SK-N-SH (cell line): ENCODE measurements at regions not wholly inside any gene's neighbourhood (a gene's known extent, or its start where the extent isn't known, plus 50 kb on each side); places are given as distances from the start of the nearest gene placed in this dataset.

Experiments
- MXI1 ChIP-seq: IDR thresholded peaks from 2 replicates; pipeline ENCODE4 v1.6.1; 2012; ENCODE audit warnings: mild to moderate bottlenecking, low read depth, low read length, improper control_type of control experiment
- NFIC ChIP-seq: IDR thresholded peaks from 2 replicates; pipeline ENCODE4 v1.4.0; 2012; ENCODE audit warnings: borderline replicate concordance
- NRF1 ChIP-seq: IDR thresholded peaks from 2 replicates; pipeline ENCODE4 v1.6.1; 2012; ENCODE audit warnings: low read depth, mild to moderate bottlenecking, low read length
- POLR2AphosphoS5 ChIP-seq: IDR thresholded peaks from 2 replicates; pipeline ENCODE4 v1.6.1; 2012; ENCODE audit warnings: low read depth, low read length
- RCOR1 ChIP-seq: fragments of 150-350 bp; IDR thresholded peaks from 2 replicates; pipeline ENCODE4 v1.6.1; 2017; ENCODE audit warnings: antibody characterized with exemption, low read length
- YY1 ChIP-seq: IDR thresholded peaks from 2 replicates; pipeline ENCODE4 v1.4.0; 2012; ENCODE audit warnings: low read depth, mild to moderate bottlenecking
- TF ChIP-seq, protein P1 (sequence below): IDR thresholded peaks from 2 replicates; pipeline ENCODE4; 2012
- TF ChIP-seq, protein P2 (sequence below): fragments of 200-600 bp; sonication (generic); IDR thresholded peaks from 2 replicates; pipeline ENCODE4 v1.6.1; 2017; ENCODE audit warnings: antibody characterized with exemption, mild to moderate bottlenecking, moderate library complexity
- TF ChIP-seq, protein P3 (sequence below): IDR thresholded peaks from 2 replicates; pipeline ENCODE4 v1.6.1; 2012; ENCODE audit warnings: mild to moderate bottlenecking, low read depth, low read length, moderate library complexity

DNA sequence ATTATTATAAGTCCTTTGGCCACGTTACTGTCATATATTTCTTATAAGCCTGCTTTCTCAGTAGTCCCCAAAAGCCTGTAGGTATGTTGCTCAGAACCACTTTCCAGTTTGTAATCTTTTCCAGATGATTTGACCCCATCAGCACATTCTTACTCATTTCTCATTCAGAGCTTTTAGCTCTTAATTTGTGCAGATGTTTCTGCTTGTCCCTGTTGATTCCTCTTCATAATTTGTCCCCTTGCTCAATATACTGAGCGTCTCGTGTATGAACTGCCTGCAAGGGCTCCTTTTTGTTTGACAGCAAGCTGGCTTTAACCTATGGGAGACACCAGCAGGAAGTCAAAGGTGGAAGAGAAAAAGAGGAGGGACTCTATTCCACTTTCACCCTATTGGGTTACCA is 733.8 kb upstream of the GJE1 start:
- no peak for TF ChIP-seq MXI1
- TF ChIP-seq NFIC, result no peak
- TF ChIP-seq, protein P1, sequence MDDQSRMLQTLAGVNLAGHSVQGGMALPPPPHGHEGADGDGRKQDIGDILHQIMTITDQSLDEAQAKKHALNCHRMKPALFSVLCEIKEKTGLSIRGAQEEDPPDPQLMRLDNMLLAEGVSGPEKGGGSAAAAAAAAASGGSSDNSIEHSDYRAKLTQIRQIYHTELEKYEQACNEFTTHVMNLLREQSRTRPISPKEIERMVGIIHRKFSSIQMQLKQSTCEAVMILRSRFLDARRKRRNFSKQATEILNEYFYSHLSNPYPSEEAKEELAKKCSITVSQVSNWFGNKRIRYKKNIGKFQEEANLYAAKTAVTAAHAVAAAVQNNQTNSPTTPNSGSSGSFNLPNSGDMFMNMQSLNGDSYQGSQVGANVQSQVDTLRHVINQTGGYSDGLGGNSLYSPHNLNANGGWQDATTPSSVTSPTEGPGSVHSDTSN, result no peak
- TF ChIP-seq, protein P2, sequence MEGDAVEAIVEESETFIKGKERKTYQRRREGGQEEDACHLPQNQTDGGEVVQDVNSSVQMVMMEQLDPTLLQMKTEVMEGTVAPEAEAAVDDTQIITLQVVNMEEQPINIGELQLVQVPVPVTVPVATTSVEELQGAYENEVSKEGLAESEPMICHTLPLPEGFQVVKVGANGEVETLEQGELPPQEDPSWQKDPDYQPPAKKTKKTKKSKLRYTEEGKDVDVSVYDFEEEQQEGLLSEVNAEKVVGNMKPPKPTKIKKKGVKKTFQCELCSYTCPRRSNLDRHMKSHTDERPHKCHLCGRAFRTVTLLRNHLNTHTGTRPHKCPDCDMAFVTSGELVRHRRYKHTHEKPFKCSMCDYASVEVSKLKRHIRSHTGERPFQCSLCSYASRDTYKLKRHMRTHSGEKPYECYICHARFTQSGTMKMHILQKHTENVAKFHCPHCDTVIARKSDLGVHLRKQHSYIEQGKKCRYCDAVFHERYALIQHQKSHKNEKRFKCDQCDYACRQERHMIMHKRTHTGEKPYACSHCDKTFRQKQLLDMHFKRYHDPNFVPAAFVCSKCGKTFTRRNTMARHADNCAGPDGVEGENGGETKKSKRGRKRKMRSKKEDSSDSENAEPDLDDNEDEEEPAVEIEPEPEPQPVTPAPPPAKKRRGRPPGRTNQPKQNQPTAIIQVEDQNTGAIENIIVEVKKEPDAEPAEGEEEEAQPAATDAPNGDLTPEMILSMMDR, result no peak
- TF ChIP-seq YY1, result no peak
- TF ChIP-seq, protein P3, sequence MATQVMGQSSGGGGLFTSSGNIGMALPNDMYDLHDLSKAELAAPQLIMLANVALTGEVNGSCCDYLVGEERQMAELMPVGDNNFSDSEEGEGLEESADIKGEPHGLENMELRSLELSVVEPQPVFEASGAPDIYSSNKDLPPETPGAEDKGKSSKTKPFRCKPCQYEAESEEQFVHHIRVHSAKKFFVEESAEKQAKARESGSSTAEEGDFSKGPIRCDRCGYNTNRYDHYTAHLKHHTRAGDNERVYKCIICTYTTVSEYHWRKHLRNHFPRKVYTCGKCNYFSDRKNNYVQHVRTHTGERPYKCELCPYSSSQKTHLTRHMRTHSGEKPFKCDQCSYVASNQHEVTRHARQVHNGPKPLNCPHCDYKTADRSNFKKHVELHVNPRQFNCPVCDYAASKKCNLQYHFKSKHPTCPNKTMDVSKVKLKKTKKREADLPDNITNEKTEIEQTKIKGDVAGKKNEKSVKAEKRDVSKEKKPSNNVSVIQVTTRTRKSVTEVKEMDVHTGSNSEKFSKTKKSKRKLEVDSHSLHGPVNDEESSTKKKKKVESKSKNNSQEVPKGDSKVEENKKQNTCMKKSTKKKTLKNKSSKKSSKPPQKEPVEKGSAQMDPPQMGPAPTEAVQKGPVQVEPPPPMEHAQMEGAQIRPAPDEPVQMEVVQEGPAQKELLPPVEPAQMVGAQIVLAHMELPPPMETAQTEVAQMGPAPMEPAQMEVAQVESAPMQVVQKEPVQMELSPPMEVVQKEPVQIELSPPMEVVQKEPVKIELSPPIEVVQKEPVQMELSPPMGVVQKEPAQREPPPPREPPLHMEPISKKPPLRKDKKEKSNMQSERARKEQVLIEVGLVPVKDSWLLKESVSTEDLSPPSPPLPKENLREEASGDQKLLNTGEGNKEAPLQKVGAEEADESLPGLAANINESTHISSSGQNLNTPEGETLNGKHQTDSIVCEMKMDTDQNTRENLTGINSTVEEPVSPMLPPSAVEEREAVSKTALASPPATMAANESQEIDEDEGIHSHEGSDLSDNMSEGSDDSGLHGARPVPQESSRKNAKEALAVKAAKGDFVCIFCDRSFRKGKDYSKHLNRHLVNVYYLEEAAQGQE, result no peak
- TF ChIP-seq POLR2AphosphoS5, result no peak
- TF ChIP-seq RCOR1, result no peak
- TF ChIP-seq NRF1, result no peak
